DOHH2 (cell line): ENCODE measurements at regions not wholly inside any gene's neighbourhood (a gene's known extent, or its start where the extent isn't known, plus 50 kb on each side); places are given as distances from the start of the nearest gene placed in this dataset.
"Not testable (repeated sequence)": the region's sequence is repeated elsewhere in the genome, so short reads cannot be mapped to it uniquely, and the experiment has no call there.

Experiments used
- H3F3A ChIP-seq: fragments of 200-600 bp; sonication (generic), shearing (Covaris generic); 2 replicates; pipeline ENCODE4 v1.6.0; 2016; ENCODE audit warnings: antibody characterized with exemption, mild to moderate bottlenecking; ENCODE audit not compliant: control insufficient read depth, insufficient read depth
- H3K27ac ChIP-seq: fragments of 200-600 bp; sonication (generic); 2 replicates; pipeline ENCODE4 v1.5.1; 2014; ENCODE audit warnings: low read depth, mild to moderate bottlenecking, low read length, moderate library complexity
- H3K27me3 ChIP-seq: fragments of 200-600 bp; sonication (generic); 2 replicates; pipeline ENCODE4 v1.6.1; 2014; ENCODE audit warnings: mild to moderate bottlenecking, low read length, mixed read lengths; ENCODE audit not compliant: control insufficient read depth
- H3K36me3 ChIP-seq: fragments of 200-600 bp; sonication (generic); 2 replicates; pipeline ENCODE4 v1.6.1; 2014; ENCODE audit warnings: mild to moderate bottlenecking, low read length, moderate library complexity, mixed read lengths; ENCODE audit not compliant: control insufficient read depth
- H3K4me1 ChIP-seq: fragments of 200-600 bp; sonication (generic); 2 replicates; pipeline ENCODE4 v1.6.1; 2014; ENCODE audit warnings: mild to moderate bottlenecking, low read length, mixed read lengths; ENCODE audit not compliant: control insufficient read depth
- H3K4me2 ChIP-seq: fragments of 200-600 bp; sonication (generic); 2 replicates; pipeline ENCODE4 v1.6.0; 2014; ENCODE audit warnings: mild to moderate bottlenecking, low read length, moderate library complexity
- H3K4me3 ChIP-seq: fragments of 200-600 bp; sonication (generic); 2 replicates; pipeline ENCODE4 v1.5.1; 2014; ENCODE audit warnings: mild to moderate bottlenecking, low read length, mixed read lengths
- H3K79me2 ChIP-seq: fragments of 200-600 bp; sonication (generic); 2 replicates; pipeline ENCODE4 v1.6.1; 2014; ENCODE audit warnings: mild to moderate bottlenecking, low read length, mixed read lengths; ENCODE audit not compliant: control insufficient read depth
- H3K9me2 ChIP-seq: fragments of 200-600 bp; sonication (generic); replicated peaks from 2 replicates; pipeline ENCODE4 v1.6.1; 2014; ENCODE audit warnings: mild to moderate bottlenecking, low read length, mixed read lengths; ENCODE audit not compliant: control insufficient read depth
- H3K9me3 ChIP-seq: fragments of 200-600 bp; sonication (generic); 2 replicates; pipeline ENCODE4 v1.6.1; 2014; ENCODE audit warnings: antibody characterized with exemption, low read length, mixed read lengths; ENCODE audit not compliant: control insufficient read depth, insufficient read depth
- H4K20me1 ChIP-seq: fragments of 200-600 bp; sonication (generic); 2 replicates; pipeline ENCODE4 v1.6.0; 2014; ENCODE audit warnings: low read depth, mild to moderate bottlenecking, antibody characterized with exemption, low read length, moderate library complexity; ENCODE audit not compliant: control insufficient read depth, insufficient read depth
- TF ChIP-seq, protein P1 (sequence below): fragments of 200-600 bp; sonication (generic); IDR thresholded peaks from one replicate; pipeline ENCODE4 v1.5.1; 2014; ENCODE audit warnings: antibody characterized with exemption, mild to moderate bottlenecking, low read depth, low read length; ENCODE audit not compliant: poor library complexity, severe bottlenecking

GRCh38 chr10:47656732-47657131 is 106.7 kb downstream of the SYT15B start:
- H3K27me3 ChIP-seq, H3K4me2 ChIP-seq, H3F3A ChIP-seq, H3K36me3 ChIP-seq, H4K20me1 ChIP-seq, H3K4me3 ChIP-seq, H3K9me2 ChIP-seq, H3K9me3 ChIP-seq, H3K4me1 ChIP-seq, H3K79me2 ChIP-seq, H3K27ac ChIP-seq: not testable (repeated sequence)

GRCh38 chr10:47654161-47654560 is 109.2 kb downstream of the SYT15B start:
- H3K27me3 ChIP-seq, H3K4me3 ChIP-seq, H3K4me1 ChIP-seq: not testable (repeated sequence)

GRCh38 chr10:47648594-47648993 is 114.8 kb downstream of the SYT15B start:
- H3K4me3 ChIP-seq, H3K27ac ChIP-seq: not testable (repeated sequence)

More at GRCh38 chr10:47654161-47654560, 109.2 kb downstream of the SYT15B start:
- not testable (repeated sequence) for H3K27ac ChIP-seq, H3K4me2 ChIP-seq, H3K79me2 ChIP-seq, H4K20me1 ChIP-seq, H3K36me3 ChIP-seq, H3F3A ChIP-seq, H3K9me3 ChIP-seq, H3K9me2 ChIP-seq

DNA sequence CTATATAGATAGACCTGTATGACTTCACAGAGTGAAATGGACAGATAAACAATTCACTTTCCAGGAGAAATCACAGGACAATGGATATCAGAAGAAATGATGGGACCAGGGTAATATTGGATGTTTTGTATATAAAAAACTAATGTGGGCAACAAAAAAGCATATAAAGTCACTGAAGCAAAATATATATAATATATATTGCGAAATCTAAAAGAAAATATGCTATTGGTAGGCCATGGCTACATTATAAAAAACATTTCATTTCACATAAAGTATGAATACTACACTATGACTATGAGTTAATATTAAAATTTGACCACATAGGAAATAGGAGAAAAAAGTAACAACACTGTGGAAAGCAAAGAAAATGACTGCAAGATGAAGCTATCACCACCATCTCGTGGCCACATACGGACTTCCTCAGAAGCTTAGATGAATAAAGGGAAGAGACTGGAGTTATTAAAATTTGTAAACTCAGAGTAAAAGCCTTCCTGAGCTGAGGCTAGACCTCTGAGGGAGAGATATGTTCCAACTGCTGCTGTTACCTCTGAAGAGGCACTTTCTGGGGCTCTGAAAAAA is 115.8 kb downstream of the SYT15B start:
- not testable (repeated sequence) for H3K79me2 ChIP-seq, H3K4me1 ChIP-seq, H3K4me2 ChIP-seq, H3K9me2 ChIP-seq, H3K9me3 ChIP-seq, H3K27ac ChIP-seq, H3K4me3 ChIP-seq, H4K20me1 ChIP-seq, H3K27me3 ChIP-seq, H3F3A ChIP-seq, H3K36me3 ChIP-seq

More at GRCh38 chr10:47648594-47648993, 114.8 kb downstream of the SYT15B start:
- H3K4me1 ChIP-seq, H3K79me2 ChIP-seq, H3K9me3 ChIP-seq, H4K20me1 ChIP-seq, H3K4me2 ChIP-seq, H3K36me3 ChIP-seq, H3K27me3 ChIP-seq, H3F3A ChIP-seq, H3K9me2 ChIP-seq: not testable (repeated sequence)

DNA sequence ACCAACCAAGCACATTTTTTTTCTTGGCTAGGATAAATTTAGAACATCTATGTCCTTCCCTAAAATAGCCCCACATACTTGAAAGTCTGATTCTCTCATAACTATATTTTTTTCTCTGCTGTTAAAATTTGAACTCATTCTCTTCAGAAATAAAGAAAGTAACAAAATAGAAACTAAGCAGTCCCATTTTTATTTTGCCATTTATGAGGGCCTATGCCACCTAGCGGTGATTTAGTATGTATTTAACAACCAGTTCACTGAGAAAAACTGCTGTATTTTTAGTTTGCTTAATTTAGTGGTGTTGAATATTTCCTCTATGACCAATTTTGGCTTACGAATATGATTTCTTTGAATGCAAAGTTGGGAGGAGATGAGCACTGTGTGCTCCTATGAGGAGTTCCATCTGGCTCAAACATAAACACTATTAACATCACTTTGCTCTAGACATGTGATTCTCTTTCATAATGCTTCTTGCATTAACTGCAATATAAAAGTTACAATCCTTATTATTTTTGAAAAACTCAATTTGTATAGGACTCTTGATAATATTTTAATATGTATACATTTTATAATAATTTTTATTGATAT is 116.6 kb downstream of the SYT15B start:
- H3K79me2 ChIP-seq, H3K9me2 ChIP-seq, H3F3A ChIP-seq, H4K20me1 ChIP-seq, H3K27me3 ChIP-seq, H3K4me3 ChIP-seq, H3K4me1 ChIP-seq, H3K36me3 ChIP-seq, H3K27ac ChIP-seq, H3K4me2 ChIP-seq, H3K9me3 ChIP-seq: not testable (repeated sequence)
- TF ChIP-seq, protein P1, sequence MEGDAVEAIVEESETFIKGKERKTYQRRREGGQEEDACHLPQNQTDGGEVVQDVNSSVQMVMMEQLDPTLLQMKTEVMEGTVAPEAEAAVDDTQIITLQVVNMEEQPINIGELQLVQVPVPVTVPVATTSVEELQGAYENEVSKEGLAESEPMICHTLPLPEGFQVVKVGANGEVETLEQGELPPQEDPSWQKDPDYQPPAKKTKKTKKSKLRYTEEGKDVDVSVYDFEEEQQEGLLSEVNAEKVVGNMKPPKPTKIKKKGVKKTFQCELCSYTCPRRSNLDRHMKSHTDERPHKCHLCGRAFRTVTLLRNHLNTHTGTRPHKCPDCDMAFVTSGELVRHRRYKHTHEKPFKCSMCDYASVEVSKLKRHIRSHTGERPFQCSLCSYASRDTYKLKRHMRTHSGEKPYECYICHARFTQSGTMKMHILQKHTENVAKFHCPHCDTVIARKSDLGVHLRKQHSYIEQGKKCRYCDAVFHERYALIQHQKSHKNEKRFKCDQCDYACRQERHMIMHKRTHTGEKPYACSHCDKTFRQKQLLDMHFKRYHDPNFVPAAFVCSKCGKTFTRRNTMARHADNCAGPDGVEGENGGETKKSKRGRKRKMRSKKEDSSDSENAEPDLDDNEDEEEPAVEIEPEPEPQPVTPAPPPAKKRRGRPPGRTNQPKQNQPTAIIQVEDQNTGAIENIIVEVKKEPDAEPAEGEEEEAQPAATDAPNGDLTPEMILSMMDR: peak; percentile 37

- H3K9me2 ChIP-seq, H4K20me1 ChIP-seq, H3K36me3 ChIP-seq, H3K27ac ChIP-seq, H3K27me3 ChIP-seq, H3F3A ChIP-seq, H3K9me3 ChIP-seq, H3K4me1 ChIP-seq, H3K4me3 ChIP-seq, H3K79me2 ChIP-seq, H3K4me2 ChIP-seq: not testable (repeated sequence)
These were observed 103.5 kb upstream of the AGAP9 start for GRCh38 chr10:47626975-47627374.

DNA sequence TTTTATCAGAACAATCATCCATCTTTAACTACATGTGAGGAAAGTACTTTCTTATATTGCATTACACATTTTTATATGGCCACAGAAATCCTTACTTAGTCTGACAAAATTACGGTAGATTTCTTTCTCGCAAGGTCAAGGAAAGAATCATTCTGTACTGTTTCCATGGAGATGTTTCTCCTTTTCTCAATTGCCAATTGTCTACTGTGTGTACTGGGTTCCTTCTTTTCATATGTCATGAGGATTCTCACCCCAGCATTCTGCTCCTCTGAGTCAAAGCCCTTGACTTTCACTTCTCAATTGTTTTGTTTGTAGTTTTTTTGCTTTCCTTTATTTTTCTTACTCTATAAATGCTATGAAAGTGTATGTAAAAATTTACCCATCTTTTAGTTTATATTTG is 99.3 kb upstream of the AGAP9 start:
- H3K4me3 ChIP-seq, H3K9me3 ChIP-seq, H3K9me2 ChIP-seq, H3K4me1 ChIP-seq, H3K4me2 ChIP-seq, H3K27ac ChIP-seq, H3F3A ChIP-seq, H3K36me3 ChIP-seq, H3K27me3 ChIP-seq, H4K20me1 ChIP-seq, H3K79me2 ChIP-seq: not testable (repeated sequence)
